AG09309 (cell line): ENCODE measurements at regions not wholly inside any gene's neighbourhood (a gene's known extent, or its start where the extent isn't known, plus 50 kb on each side); places are given as distances from the start of the nearest gene placed in this dataset.

Experiments used
- DNase-seq: peaks from one replicate; pipeline ENCODE4 v3.0.0-alpha.2; 2010; ENCODE audit warnings: low read depth
- H3K4me3 ChIP-seq: 2 replicates; pipeline ENCODE4 v1.5.1; 2011; ENCODE audit warnings: mild to moderate bottlenecking, low read depth, low read length, moderate library complexity; ENCODE audit not compliant: control insufficient read depth
- TF ChIP-seq, protein P1 (sequence below): IDR thresholded peaks from 2 replicates; pipeline ENCODE4 v1.5.1; 2011; ENCODE audit warnings: mild to moderate bottlenecking, low read depth, low read length, inconsistent platforms; ENCODE audit not compliant: insufficient read depth, control insufficient read depth; ENCODE audit errors: missing control alignments

DNA sequence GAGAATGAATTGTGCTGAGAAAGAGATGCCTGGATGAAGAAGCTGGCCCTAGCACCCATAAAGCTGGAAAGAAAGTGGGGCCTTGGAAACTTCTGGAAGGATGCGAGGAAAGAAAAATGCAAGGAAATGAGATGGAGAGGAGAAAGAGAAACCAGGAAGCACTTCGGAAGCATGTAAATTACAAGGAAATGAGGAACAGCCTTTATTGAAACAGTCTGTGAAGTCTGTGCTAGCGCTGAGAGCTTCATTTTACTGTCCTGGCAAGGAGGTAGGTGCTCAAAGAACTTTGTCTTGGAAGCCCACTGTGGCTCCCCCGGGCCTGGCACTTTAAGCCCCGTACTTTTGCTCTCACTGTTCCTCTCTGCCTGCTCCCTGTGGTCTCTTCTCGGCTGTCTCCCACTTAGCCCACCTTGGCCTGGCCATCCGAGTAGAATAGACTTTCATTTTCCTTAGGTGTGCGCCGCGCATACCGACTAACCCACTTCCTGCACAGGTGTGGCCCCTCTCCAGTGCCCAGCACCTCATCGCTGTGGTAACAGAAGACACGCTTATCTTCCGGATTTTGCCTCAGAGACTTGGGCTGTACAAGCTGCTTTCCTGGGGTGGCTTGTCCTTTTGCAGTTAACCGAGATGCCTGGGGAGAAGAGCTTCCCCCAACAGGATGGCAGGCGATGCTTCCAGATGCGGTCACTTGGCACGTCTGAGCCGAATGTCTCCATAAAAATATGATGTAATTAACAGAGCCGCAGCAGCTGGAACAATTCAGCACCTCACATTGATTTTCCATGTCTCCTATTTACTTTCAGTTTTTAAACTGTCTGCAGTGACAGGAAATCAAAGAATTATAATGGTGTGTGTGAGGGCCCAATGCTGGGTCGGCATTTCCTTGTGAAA lies 199.6 kb downstream of the HRH4 start:
- no peak for DNase-seq
- TF ChIP-seq, protein P1, sequence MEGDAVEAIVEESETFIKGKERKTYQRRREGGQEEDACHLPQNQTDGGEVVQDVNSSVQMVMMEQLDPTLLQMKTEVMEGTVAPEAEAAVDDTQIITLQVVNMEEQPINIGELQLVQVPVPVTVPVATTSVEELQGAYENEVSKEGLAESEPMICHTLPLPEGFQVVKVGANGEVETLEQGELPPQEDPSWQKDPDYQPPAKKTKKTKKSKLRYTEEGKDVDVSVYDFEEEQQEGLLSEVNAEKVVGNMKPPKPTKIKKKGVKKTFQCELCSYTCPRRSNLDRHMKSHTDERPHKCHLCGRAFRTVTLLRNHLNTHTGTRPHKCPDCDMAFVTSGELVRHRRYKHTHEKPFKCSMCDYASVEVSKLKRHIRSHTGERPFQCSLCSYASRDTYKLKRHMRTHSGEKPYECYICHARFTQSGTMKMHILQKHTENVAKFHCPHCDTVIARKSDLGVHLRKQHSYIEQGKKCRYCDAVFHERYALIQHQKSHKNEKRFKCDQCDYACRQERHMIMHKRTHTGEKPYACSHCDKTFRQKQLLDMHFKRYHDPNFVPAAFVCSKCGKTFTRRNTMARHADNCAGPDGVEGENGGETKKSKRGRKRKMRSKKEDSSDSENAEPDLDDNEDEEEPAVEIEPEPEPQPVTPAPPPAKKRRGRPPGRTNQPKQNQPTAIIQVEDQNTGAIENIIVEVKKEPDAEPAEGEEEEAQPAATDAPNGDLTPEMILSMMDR = no peak
- H3K4me3 ChIP-seq = peak overlapping the region; percentile 35

DNA sequence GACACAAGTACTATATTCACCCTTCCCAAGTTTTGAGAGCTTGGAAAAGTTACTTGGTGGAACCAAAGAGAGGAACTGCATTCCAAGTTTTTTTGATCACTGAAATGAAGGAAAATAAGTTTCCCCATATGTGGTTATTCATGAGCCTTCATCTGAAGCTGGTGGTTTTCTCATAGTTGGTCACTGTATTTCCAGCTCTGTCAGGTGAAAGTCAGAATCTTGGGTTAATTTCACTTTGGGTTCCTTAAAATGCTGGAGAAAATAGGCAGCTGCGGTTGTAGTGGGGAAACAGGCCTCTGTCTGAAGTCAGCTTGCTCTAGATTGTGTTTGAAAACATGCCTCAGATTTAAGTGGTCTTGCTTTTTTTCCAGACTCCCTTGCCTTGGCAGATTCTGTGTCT lies 200.5 kb downstream of the HRH4 start:
- no peak overlapping the region for H3K4me3 ChIP-seq
- DNase-seq = no peak
- TF ChIP-seq, protein P1 = no peak

DNA sequence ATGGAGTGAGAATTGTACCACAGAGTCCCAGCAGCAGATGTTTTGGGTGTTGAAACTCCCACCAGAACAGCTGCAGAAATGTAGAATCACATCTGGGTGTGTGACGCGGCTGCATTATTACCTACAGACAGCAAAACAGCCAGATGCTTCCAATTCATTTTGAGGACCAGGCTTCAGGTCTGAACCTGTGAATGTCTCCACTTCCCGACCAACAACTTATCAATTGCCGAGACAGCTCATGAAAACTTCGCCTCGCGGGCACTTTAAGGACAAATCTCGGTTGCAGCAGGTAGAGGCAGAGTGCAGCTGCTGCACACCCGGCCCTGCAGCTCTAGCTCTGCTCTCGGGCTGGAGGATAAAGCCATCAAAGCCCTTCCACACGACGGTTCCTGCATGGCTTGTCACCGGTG lies 202.0 kb downstream of the HRH4 start:
- no peak for DNase-seq
- H3K4me3 ChIP-seq = no peak overlapping the region
- TF ChIP-seq, protein P1 = no peak

DNA sequence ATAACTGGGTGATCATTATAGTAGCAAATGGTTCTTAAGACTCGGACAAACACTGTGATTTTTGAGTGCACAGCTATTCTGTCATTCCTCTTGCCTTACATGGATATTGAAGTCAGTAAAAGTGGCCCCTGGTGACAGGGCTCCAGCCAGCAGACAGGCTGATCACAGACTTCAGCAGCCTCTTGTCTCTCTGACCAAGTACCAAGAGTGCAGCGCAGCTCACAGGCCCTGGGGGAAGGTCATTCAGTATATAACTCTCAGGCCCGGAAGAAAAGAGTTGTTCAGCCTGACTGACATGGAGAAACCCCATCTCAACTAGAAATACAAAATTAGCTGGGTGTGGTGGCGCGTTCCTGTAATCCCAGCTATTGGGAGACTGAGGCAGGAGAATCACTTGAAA lies 202.6 kb downstream of the HRH4 start:
- DNase-seq = no peak
- H3K4me3 ChIP-seq = no peak overlapping the region
- TF ChIP-seq, protein P1 = no peak

DNA sequence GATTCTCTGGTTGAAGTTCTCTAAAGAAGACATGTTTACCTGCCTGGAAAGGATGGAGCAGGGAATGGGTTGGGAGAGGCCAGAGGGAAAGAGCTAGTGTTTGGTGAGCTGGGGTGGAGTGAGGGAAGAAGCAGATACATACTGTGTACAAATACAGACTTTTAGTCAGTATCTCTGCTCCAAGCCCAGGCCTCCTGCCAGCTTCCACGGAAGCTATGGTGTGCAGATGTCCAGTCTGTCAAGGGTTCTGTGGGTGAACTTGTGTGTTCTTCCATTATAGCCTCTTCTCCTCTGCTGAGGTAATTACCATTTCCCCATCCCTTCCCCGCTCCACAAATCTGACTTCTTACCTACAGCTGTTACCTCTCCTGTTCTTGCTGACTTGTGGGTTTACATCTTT lies 208.6 kb downstream of the HRH4 start:
- TF ChIP-seq, protein P1 = no peak
- DNase-seq = no peak

DNA sequence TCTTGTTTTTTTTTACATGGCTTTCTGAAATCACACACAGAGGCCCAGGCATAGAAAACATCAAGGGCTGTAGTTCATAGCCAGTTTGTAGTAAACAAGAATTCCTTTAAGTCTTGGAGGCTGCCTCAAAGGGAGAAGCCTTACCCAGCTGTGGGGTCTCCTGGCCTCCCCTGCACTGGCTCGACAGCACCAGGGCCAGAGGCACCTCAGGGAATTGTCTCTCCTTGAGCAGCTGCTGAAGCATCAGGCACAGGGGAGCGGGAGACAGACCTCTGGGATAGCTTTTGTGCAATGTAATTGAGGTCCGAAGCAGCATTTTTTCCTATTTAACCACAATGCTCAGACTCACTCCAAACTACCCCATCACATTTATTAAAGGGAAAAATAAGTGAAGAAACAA lies 209.1 kb downstream of the HRH4 start:
- H3K4me3 ChIP-seq = no peak overlapping the region
- TF ChIP-seq, protein P1 = no peak
- DNase-seq = no peak

More for the DNA sequence above, 208.6 kb downstream of the HRH4 start:
- H3K4me3 ChIP-seq = no peak overlapping the region
